22Rv1 (cell line): ENCODE measurements at regions not wholly inside any gene's neighbourhood (a gene's known extent, or its start where the extent isn't known, plus 50 kb on each side); places are given as distances from the start of the nearest gene placed in this dataset.

Experiments used
- H3K27ac ChIP-seq: fragments of 450-650 bp; 2 replicates; pipeline ENCODE4 v1.5.1; 2017
- ZFX ChIP-seq: fragments of 450-650 bp; IDR thresholded peaks from 2 replicates; pipeline ENCODE4 v1.6.1; 2017; ENCODE audit warnings: antibody characterized with exemption, borderline replicate concordance
- TF ChIP-seq, protein P1 (sequence below): fragments of 450-650 bp; IDR thresholded peaks from 2 replicates; pipeline ENCODE4 v1.5.1; 2017; ENCODE audit warnings: mild to moderate bottlenecking

DNA sequence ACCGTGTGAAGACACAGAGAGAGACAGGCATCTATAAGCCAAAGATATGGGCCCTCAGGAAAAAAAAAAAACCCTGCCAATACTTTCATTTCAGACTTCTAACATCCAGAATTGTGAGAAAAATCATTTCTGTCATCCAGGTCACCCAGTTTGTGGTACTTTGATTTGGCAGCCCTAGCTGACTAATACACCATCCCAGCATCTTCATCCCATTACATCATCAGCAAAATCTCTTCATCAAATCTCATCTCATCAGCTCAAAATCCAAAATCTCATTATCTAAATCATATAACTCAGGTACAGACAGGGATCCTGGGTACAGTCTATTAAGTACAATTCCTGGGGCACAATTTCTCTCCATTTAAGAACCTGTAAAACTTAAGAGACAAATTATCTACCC lies 51.9 kb upstream of the GJA8 start:
- TF ChIP-seq, protein P1, sequence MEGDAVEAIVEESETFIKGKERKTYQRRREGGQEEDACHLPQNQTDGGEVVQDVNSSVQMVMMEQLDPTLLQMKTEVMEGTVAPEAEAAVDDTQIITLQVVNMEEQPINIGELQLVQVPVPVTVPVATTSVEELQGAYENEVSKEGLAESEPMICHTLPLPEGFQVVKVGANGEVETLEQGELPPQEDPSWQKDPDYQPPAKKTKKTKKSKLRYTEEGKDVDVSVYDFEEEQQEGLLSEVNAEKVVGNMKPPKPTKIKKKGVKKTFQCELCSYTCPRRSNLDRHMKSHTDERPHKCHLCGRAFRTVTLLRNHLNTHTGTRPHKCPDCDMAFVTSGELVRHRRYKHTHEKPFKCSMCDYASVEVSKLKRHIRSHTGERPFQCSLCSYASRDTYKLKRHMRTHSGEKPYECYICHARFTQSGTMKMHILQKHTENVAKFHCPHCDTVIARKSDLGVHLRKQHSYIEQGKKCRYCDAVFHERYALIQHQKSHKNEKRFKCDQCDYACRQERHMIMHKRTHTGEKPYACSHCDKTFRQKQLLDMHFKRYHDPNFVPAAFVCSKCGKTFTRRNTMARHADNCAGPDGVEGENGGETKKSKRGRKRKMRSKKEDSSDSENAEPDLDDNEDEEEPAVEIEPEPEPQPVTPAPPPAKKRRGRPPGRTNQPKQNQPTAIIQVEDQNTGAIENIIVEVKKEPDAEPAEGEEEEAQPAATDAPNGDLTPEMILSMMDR: no peak
- no peak for TF ChIP-seq ZFX
- H3K27ac ChIP-seq: no peak overlapping the region

DNA sequence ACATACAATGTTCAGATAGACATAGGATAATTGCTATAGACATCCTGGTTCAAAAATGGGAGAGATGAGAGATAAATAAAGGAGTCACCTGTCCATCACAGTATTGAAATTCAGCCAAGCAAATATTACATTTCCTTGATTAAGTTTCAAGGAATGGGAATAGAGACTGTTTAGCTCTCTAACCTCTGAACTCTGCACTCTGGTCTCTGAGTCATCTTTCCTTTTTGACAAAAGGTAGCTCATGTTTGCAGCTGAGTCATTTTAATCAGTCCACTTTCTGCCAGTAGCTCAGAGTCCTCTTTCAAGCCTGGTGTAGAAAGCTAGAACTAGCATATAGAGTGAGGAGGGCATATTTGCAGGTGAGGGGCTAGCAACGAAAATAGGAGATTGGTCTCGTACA lies 51.4 kb upstream of the GJA8 start:
- TF ChIP-seq, protein P1: no peak
- no peak overlapping the region for H3K27ac ChIP-seq

DNA sequence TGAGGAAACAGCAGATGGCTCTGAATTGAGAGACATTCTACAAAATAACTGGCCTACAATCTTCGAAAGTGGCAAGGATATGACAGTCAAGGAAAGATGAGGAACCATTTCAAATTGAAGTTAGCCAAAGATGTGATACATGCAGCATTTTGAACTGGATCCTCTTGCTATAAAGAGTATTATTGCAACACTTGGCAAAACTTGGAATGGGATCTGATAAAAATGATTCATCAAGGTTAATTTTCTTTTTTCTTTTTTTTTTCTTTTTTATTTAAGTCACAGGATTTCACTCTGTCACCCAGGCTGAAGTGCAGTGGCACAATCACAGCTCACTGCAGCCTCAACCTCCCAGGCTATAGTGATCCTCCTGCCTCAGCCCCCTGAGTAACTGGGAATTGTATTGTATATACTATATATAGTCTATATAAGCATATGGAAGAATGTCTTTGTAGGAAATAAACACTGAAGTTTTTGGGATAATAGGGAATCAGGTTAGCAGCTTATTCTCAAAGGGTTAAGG lies 49.8 kb upstream of the GJA8 start:
- H3K27ac ChIP-seq: no peak overlapping the region

More for the DNA sequence above, 49.8 kb upstream of the GJA8 start:
- TF ChIP-seq ZFX: no peak
- TF ChIP-seq, protein P1: no peak
